Ascending aorta (tissue), 2 donors: ENCODE measurements at regions not wholly inside any gene's neighbourhood (a gene's known extent, or its start where the extent isn't known, plus 50 kb on each side); places are given as distances from the start of the nearest gene placed in this dataset.

Source experiments
- DNase-seq, 2 donors: peaks; one replicate each; pipeline ENCODE4 v3.0.0-alpha.2; 2019; ENCODE audit warnings: low spot score in 2 of 2
- H3K27ac ChIP-seq, 2 donors: fragments of 200-600 bp; sonication (generic); one replicate each; pipeline ENCODE4 v1.5.1; 2016 to 2017; ENCODE audit warnings: mild to moderate bottlenecking in 1 of 2
- H3K27me3 ChIP-seq: fragments of 200-600 bp; sonication (generic); one replicate; pipeline ENCODE4 v1.5.1; 2017
- H3K36me3 ChIP-seq, 2 donors: fragments of 200-600 bp; sonication (generic); one replicate each; pipeline ENCODE4 v1.5.1; 2016
- H3K4me1 ChIP-seq, 2 donors: fragments of 200-600 bp; sonication (generic); one replicate each; pipeline ENCODE4 v1.5.1; 2016 to 2017; ENCODE audit warnings: mild to moderate bottlenecking in 1 of 2
- H3K4me3 ChIP-seq, 2 donors: fragments of 200-600 bp; sonication (generic); one replicate each; pipeline ENCODE4 v1.5.1; 2016 to 2017; ENCODE audit warnings: mild to moderate bottlenecking in 1 of 2
- H3K9me3 ChIP-seq, 2 donors: fragments of 200-600 bp; sonication (generic); one replicate each; pipeline ENCODE4 v1.5.1; 2016
- intact Hi-C: fragments of 100-400 bp; cut with DNase I; formaldehyde crosslinking; loops from one replicate; pipeline ENCODE4 v1.15.1; 2023
- TF ChIP-seq, protein P1 (sequence below), 3 experiments: fragments of 200-600 bp in 2 of 3; fragments of 450-650 bp in 1 of 3; sonication (generic) in 2 of 3; IDR thresholded peaks; one replicate each; pipeline ENCODE4 v1.5.1; 2016 to 2019; ENCODE audit warnings: antibody characterized with exemption in 3 of 3, mild to moderate bottlenecking in 1 of 3, moderate library complexity in 1 of 3

GRCh38 chr3:41116851-41117250 is 82.5 kb upstream of the CTNNB1 start:
- H3K9me3 ChIP-seq: no peaks in the 10 kb centered on the region
- H3K36me3 ChIP-seq: no peaks in the 10 kb centered on the region
- H3K4me3 ChIP-seq: no peak overlapping the region
- H3K4me1 ChIP-seq: no peaks in the 10 kb centered on the region
- TF ChIP-seq, protein P1, sequence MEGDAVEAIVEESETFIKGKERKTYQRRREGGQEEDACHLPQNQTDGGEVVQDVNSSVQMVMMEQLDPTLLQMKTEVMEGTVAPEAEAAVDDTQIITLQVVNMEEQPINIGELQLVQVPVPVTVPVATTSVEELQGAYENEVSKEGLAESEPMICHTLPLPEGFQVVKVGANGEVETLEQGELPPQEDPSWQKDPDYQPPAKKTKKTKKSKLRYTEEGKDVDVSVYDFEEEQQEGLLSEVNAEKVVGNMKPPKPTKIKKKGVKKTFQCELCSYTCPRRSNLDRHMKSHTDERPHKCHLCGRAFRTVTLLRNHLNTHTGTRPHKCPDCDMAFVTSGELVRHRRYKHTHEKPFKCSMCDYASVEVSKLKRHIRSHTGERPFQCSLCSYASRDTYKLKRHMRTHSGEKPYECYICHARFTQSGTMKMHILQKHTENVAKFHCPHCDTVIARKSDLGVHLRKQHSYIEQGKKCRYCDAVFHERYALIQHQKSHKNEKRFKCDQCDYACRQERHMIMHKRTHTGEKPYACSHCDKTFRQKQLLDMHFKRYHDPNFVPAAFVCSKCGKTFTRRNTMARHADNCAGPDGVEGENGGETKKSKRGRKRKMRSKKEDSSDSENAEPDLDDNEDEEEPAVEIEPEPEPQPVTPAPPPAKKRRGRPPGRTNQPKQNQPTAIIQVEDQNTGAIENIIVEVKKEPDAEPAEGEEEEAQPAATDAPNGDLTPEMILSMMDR (IDR thresholded peaks at IDR 0.05): no peak
- H3K27ac ChIP-seq: no peak overlapping the region
- DNase-seq: no peak
- intact Hi-C loops: no loop called here
- H3K27me3 ChIP-seq: no peaks in the 10 kb centered on the region

GRCh38 chr3:41117398-41117870 is 81.9 kb upstream of the CTNNB1 start:
- Histone ChIP-seq H3K27ac (no peak overlapping the region), H3K27me3 (no peaks in the 10 kb centered on the region), H3K4me3 (no peak overlapping the region), H3K36me3 (no peaks in the 10 kb centered on the region), H3K9me3 (no peaks in the 10 kb centered on the region), H3K4me1 (no peaks in the 10 kb centered on the region)
- intact Hi-C loops: no loop called here
- TF ChIP-seq, protein P1 (IDR thresholded peaks at IDR 0.05): no peak
- peak; percentile 82 to 88 for DNase-seq

DNA sequence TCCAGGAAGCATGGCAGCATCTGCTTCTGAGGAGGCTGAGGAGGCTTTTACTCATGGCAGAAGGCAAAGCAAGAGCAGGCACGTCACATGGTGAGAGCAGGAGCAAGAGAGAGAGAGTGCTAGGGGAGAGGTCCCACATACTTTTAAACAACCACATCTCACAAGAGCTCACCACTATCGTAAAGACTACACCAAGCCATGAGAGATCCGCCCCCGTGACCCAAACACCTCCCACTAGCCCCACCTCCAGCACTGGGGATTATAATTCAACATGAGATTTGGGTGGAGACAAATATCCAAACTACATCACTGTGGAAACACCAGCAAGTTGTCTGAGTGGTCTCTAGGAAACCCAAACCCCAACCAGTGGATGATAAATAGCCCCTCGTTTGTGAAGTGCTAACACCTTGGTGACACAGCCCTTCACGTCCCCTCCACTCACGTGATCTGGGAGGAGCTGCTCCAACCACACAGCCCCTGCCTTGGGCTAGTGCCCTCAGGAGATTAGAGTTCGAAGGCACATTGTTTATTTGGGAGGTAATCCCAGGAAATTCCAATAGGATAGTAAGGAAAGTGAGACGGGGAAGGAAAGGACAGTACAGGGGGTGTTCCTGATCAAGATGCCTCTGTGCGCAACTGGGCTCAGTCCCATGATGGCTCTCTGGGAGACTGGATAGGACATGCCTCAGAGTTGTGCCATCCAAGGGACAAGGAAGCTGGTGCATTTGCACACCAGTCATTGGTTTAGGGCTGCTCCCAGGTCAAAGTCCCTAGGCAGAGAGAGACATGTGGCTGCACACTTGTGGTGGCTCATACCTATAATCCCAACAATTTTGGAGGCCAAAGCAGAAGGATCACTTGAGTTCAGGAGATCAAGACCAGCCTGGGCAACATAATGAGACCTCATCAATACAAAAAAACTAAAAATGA is 80.6 kb upstream of the CTNNB1 start:
- Histone ChIP-seq H3K36me3 (no peaks in the 10 kb centered on the region), H3K4me1 (no peaks in the 10 kb centered on the region), H3K9me3 (no peaks in the 10 kb centered on the region), H3K4me3 (no peak overlapping the region), H3K27me3 (no peaks in the 10 kb centered on the region), H3K27ac (no peak overlapping the region)
- no peak for DNase-seq
- TF ChIP-seq, protein P1 (IDR thresholded peaks at IDR 0.05): no peak
- intact Hi-C loops: no loop called here

- H3K36me3 ChIP-seq: no peaks in the 10 kb centered on the region
- intact Hi-C loops: no loop called here
- no peak for DNase-seq
- no peaks in the 10 kb centered on the region for H3K27me3 ChIP-seq
- no peaks in the 10 kb centered on the region for H3K9me3 ChIP-seq
- TF ChIP-seq, protein P1 (IDR thresholded peaks at IDR 0.05): no peak
- no peak overlapping the region for H3K4me3 ChIP-seq
- H3K27ac ChIP-seq: no peak overlapping the region
- no peaks in the 10 kb centered on the region for H3K4me1 ChIP-seq
Measured at GRCh38 chr3:41120460-41120859, 78.8 kb upstream of the CTNNB1 start.

- Histone ChIP-seq H3K9me3 (peaks cover 9 to 18% of the 10 kb centered on the region in 2 donors), H3K4me3 (no peak overlapping the region), H3K27ac (no peak overlapping the region), H3K4me1 (no peaks in the 10 kb centered on the region), H3K27me3 (no peaks in the 10 kb centered on the region), H3K36me3 (no peaks in the 10 kb centered on the region)
- TF ChIP-seq, protein P1 (IDR thresholded peaks at IDR 0.05): no peak
- DNase-seq: no peak
- intact Hi-C loops: no loop called here
Measured at GRCh38 chr3:41125258-41125657, 74.0 kb upstream of the CTNNB1 start.
